SK-N-SH (cell line): ENCODE measurements at regions not wholly inside any gene's neighbourhood (a gene's known extent, or its start where the extent isn't known, plus 50 kb on each side); places are given as distances from the start of the nearest gene placed in this dataset.
A peak's percentile ranks its signal among the peaks of the same experiment; 100 is the strongest.

Experiments used
- CTCF ChIA-PET: fragments of 300-600, 350-600 bp; formaldehyde crosslinking; extraction: SDS; loops from one replicate; lab custom pipeline; 2021; lab: Yijun Ruan, JAX
- POLR2A ChIA-PET: fragments of 350-600 bp; sonication (Branson Sonifier 250); formaldehyde crosslinking; extraction: SDS; loops from one replicate; lab custom pipeline; 2020; ENCODE audit warnings: antibody characterized with exemption, inconsistent platforms; lab: Yijun Ruan, JAX
- DNase-seq: peaks from one replicate; pipeline ENCODE4 v3.0.0; 2012
- H2AFZ ChIP-seq: fragments of 200-600 bp; sonication (generic); 2 replicates; pipeline ENCODE4 v1.8.1; 2016; ENCODE audit warnings: antibody characterized with exemption, mild to moderate bottlenecking, low read depth
- H3F3A ChIP-seq: fragments of 200-600 bp; sonication (generic); replicated peaks from 2 replicates; pipeline ENCODE3; 2016; ENCODE audit warnings: antibody characterized with exemption, mild to moderate bottlenecking; ENCODE audit not compliant: insufficient read depth
- H3K27ac ChIP-seq, 2 experiments: fragments of 200-500 bp in 1 of 2; fragments of 200-600 bp in 1 of 2; sonication (Bioruptor generic) in 1 of 2; sonication (generic), shearing (Covaris generic) in 1 of 2; 2 replicates each; pipeline versions ENCODE4 v1.5.1 to v1.6.1; 2014 to 2016; ENCODE audit warnings: low read depth in 2 of 2, inconsistent platforms in 1 of 2, low read length in 1 of 2, mild to moderate bottlenecking in 1 of 2, mixed read lengths in 1 of 2
- H3K27me3 ChIP-seq: fragments of 200-600 bp; sonication (generic), shearing (Covaris generic); 2 replicates; pipeline ENCODE4 v1.6.1; 2016; ENCODE audit warnings: mixed run types; ENCODE audit not compliant: insufficient read depth
- H3K36me3 ChIP-seq, 2 experiments: fragments of 200-500 bp in 1 of 2; fragments of 200-600 bp in 1 of 2; sonication (Bioruptor generic) in 1 of 2; sonication (generic) in 1 of 2; replicated peaks in 1 of 2; 2 replicates each; pipeline versions ENCODE3 to v1.5.1; 2014 to 2016; ENCODE audit warnings: low read length in 1 of 2, mild to moderate bottlenecking in 1 of 2; ENCODE audit not compliant: insufficient read depth in 2 of 2, control insufficient read depth in 1 of 2
- H3K4me1 ChIP-seq, 2 experiments: fragments of 200-500 bp in 1 of 2; fragments of 200-600 bp in 1 of 2; sonication (Bioruptor generic) in 1 of 2; sonication (generic), shearing (Covaris generic) in 1 of 2; 2 replicates each; pipeline versions ENCODE4 v1.5.1 to v1.6.1; 2014 to 2016; ENCODE audit warnings: low read depth in 1 of 2, low read length in 1 of 2, mixed run types in 1 of 2; ENCODE audit not compliant: insufficient read depth in 2 of 2, control insufficient read depth in 1 of 2
- H3K4me2 ChIP-seq: fragments of 200-600 bp; sonication (generic), shearing (Covaris generic); 2 replicates; pipeline ENCODE4 v1.6.1; 2017; ENCODE audit warnings: mixed run types
- H3K4me3 ChIP-seq, 2 experiments: fragments of 200-500 bp in 1 of 2; fragments of 200-600 bp in 1 of 2; sonication (Bioruptor generic) in 1 of 2; sonication (generic), shearing (Covaris generic) in 1 of 2; 2 replicates each; pipeline versions ENCODE4 v1.5.1 to v1.8.1; 2014 to 2016; ENCODE audit warnings: low read depth in 2 of 2, inconsistent platforms in 1 of 2, low read length in 1 of 2, mild to moderate bottlenecking in 1 of 2, mixed read lengths in 1 of 2, moderate library complexity in 1 of 2
- H3K79me2 ChIP-seq: fragments of 200-600 bp; sonication (generic); 2 replicates; pipeline ENCODE4 v1.8.1; 2017; ENCODE audit warnings: mild to moderate bottlenecking; ENCODE audit not compliant: insufficient read depth
- H3K9ac ChIP-seq: fragments of 200-600 bp; sonication (generic); 2 replicates; pipeline ENCODE4 v1.6.1; 2017; ENCODE audit warnings: mixed run types
- H3K9me2 ChIP-seq: fragments of 200-600 bp; sonication (generic); 2 replicates; pipeline ENCODE4 v1.6.1; 2017; ENCODE audit warnings: mixed run types
- H3K9me3 ChIP-seq: fragments of 200-600 bp; sonication (generic); 2 replicates; pipeline ENCODE4 v1.6.1; 2017; ENCODE audit warnings: mixed run types, mild to moderate bottlenecking, moderate library complexity
- H4K20me1 ChIP-seq: fragments of 200-600 bp; sonication (generic); 2 replicates; pipeline ENCODE4 v1.6.1; 2017; ENCODE audit warnings: mild to moderate bottlenecking, mixed run types; ENCODE audit not compliant: insufficient read depth
- CHD2 ChIP-seq: fragments of 150-350 bp; IDR thresholded peaks from 2 replicates; pipeline ENCODE4 v1.6.1; 2018; ENCODE audit warnings: low read length; ENCODE audit not compliant: partially characterized antibody
- EZH2phosphoT487 ChIP-seq: fragments of 200-600 bp; sonication (generic); IDR thresholded peaks from 2 replicates; pipeline ENCODE4 v1.6.1; 2017; ENCODE audit warnings: low read depth, mixed run types, mild to moderate bottlenecking, antibody characterized with exemption, moderate library complexity, borderline replicate concordance
- FOSL2 ChIP-seq: IDR thresholded peaks from 2 replicates; pipeline ENCODE4 v1.4.0; 2012; ENCODE audit warnings: low read depth, mild to moderate bottlenecking, moderate library complexity, borderline replicate concordance
- FOXJ3 ChIP-seq: sonication (generic); formaldehyde crosslinking; IDR thresholded peaks from 2 replicates; pipeline ENCODE4 v1.5.1; 2020; ENCODE audit warnings: mild to moderate bottlenecking, missing genetic modification reagents
- FOXM1 ChIP-seq: IDR thresholded peaks from 2 replicates; pipeline ENCODE4 v1.4.0; 2012; ENCODE audit warnings: low read depth, mild to moderate bottlenecking
- GABPA ChIP-seq: IDR thresholded peaks from 2 replicates; pipeline ENCODE4 v1.4.0; 2012; ENCODE audit warnings: low read depth, mild to moderate bottlenecking
- GATA2 ChIP-seq: sonication (generic); formaldehyde crosslinking; IDR thresholded peaks from 2 replicates; pipeline ENCODE4 v1.5.0; 2020; ENCODE audit warnings: mild to moderate bottlenecking, missing genetic modification reagents
- IRF3 ChIP-seq: fragments of 150-350 bp; IDR thresholded peaks from 2 replicates; pipeline ENCODE4 v1.6.1; 2016; ENCODE audit warnings: mild to moderate bottlenecking, low read depth, low read length
- MAX ChIP-seq: IDR thresholded peaks from 2 replicates; pipeline ENCODE4 v1.4.0; 2012; ENCODE audit warnings: low read depth
- MEF2A ChIP-seq: IDR thresholded peaks from 2 replicates; pipeline ENCODE4 v1.4.0; 2012; ENCODE audit warnings: low read depth, borderline replicate concordance
- MXI1 ChIP-seq: IDR thresholded peaks from 2 replicates; pipeline ENCODE4 v1.6.1; 2012; ENCODE audit warnings: mild to moderate bottlenecking, low read depth, low read length, improper control_type of control experiment
- NFIC ChIP-seq: IDR thresholded peaks from 2 replicates; pipeline ENCODE4 v1.4.0; 2012; ENCODE audit warnings: borderline replicate concordance
- NRF1 ChIP-seq: IDR thresholded peaks from 2 replicates; pipeline ENCODE4 v1.6.1; 2012; ENCODE audit warnings: low read depth, mild to moderate bottlenecking, low read length
- POLR2AphosphoS5 ChIP-seq: IDR thresholded peaks from 2 replicates; pipeline ENCODE4 v1.6.1; 2012; ENCODE audit warnings: low read depth, low read length
- RAD21 ChIP-seq: IDR thresholded peaks from 2 replicates; pipeline ENCODE4 v1.6.1; 2012; ENCODE audit warnings: mild to moderate bottlenecking, low read length
- RFX5 ChIP-seq: IDR thresholded peaks from 2 replicates; pipeline ENCODE4 v1.6.1; 2012; ENCODE audit warnings: mild to moderate bottlenecking, improper control_type of control experiment, low read length
- SIN3A ChIP-seq: IDR thresholded peaks from 2 replicates; pipeline ENCODE4 v1.6.1; 2012; ENCODE audit warnings: low read depth, mild to moderate bottlenecking, low read length, moderate library complexity, borderline replicate concordance
- TAF1 ChIP-seq: IDR thresholded peaks from 2 replicates; pipeline ENCODE4 v1.6.1; 2012; ENCODE audit warnings: low read depth, mild to moderate bottlenecking, low read length, moderate library complexity, borderline replicate concordance
- TCF12 ChIP-seq: IDR thresholded peaks from 2 replicates; pipeline ENCODE4 v1.4.0; 2012
- TEAD4 ChIP-seq: IDR thresholded peaks from 2 replicates; pipeline ENCODE4 v1.4.0; 2012; ENCODE audit warnings: mild to moderate bottlenecking, borderline replicate concordance; ENCODE audit not compliant: insufficient read depth
- USF2 ChIP-seq: fragments of 150-350 bp; IDR thresholded peaks from 2 replicates; pipeline ENCODE4 v1.6.1; 2017; ENCODE audit warnings: antibody characterized with exemption, low read length, low read depth, borderline replicate concordance
- YY1 ChIP-seq: IDR thresholded peaks from 2 replicates; pipeline ENCODE4 v1.4.0; 2012; ENCODE audit warnings: low read depth, mild to moderate bottlenecking
- WGBS: methylation state at CpG from one replicate; pipeline ENCODE4 v1.1.6; 2017; ENCODE audit warnings: low lambda C conversion rate; 5-methylcytosine and 5-hydroxymethylcytosine counted together

- peaks cover 8% of the 10 kb centered on the region for H3F3A ChIP-seq
- H3K27me3 ChIP-seq = no peaks in the 10 kb centered on the region
- no peaks in the 10 kb centered on the region for H4K20me1 ChIP-seq
- no peak for TF ChIP-seq MAX
- TF ChIP-seq MXI1 = no peak
- TF ChIP-seq TCF12 = no peak
- TF ChIP-seq FOXM1 = no peak
- no peak for TF ChIP-seq YY1
- no peak for TF ChIP-seq CHD2
- TF ChIP-seq TAF1 = no peak
- no peak for TF ChIP-seq FOSL2
- no peak for TF ChIP-seq RAD21
- no peak for TF ChIP-seq POLR2AphosphoS5
- no peak for TF ChIP-seq RFX5
- no peak for TF ChIP-seq SIN3A
- TF ChIP-seq GABPA = no peak
- TF ChIP-seq EZH2phosphoT487 = no peak
- TF ChIP-seq NFIC = no peak
- no peak for TF ChIP-seq NRF1
- TF ChIP-seq USF2 = no peak
- H3K36me3 ChIP-seq = no peaks in the 10 kb centered on the region
- H3K4me3 ChIP-seq = no peak overlapping the region
- H3K79me2 ChIP-seq = no peaks in the 10 kb centered on the region
- ChIA-PET POLR2A (no interaction called here), CTCF (interaction anchor here (0.7 to 1.9 kb wide), 5 partner anchors 9 to 1291 kb away, joined by 3 to 6 read pairs (median 4); no protein-coding TSS in a partner anchor)
- no peak overlapping the region for H3K4me2 ChIP-seq
- no peak overlapping the region for H2AFZ ChIP-seq
- DNase-seq = no peak
- H3K4me1 ChIP-seq = peaks cover 0 to 7% of the 10 kb centered on the region in 2 experiments; a peak in 1 of 4 replicates
- no peak overlapping the region for H3K27ac ChIP-seq
- no peaks in the 10 kb centered on the region for H3K9me3 ChIP-seq
- no peaks in the 10 kb centered on the region for H3K9me2 ChIP-seq
- no peak overlapping the region for H3K9ac ChIP-seq
- WGBS = 82% methylated on average over 3 of the region's 3 CpGs
These were observed 373.3 kb upstream of the RBMS3 start for GRCh38 chr3:28907616-28908015.

- Histone ChIP-seq H3K4me2 (peak overlapping the region; percentile 36), H3K9me2 (no peaks in the 10 kb centered on the region), H3F3A (peaks cover 10% of the 10 kb centered on the region), H3K36me3 (no peaks in the 10 kb centered on the region), H3K27me3 (no peaks in the 10 kb centered on the region), H4K20me1 (no peaks in the 10 kb centered on the region), H3K4me3 (peak overlapping the region in 1 of 2 experiments; percentile 34; a peak in 2 of 4 replicates), H3K9ac (0 out of 2 replicates have a peak overlapping the region, but pooled peaks have one; percentile 10), H3K27ac (peak overlapping the region in 1 of 2 experiments; percentile 65; a peak in 2 of 4 replicates), H3K79me2 (no peaks in the 10 kb centered on the region), H3K9me3 (no peaks in the 10 kb centered on the region), H2AFZ (peak overlapping the region; percentile 64), H3K4me1 (peaks cover 10 to 11% of the 10 kb centered on the region in 2 experiments)
- ChIA-PET POLR2A (no interaction called here), CTCF (interaction anchor here (0.8 to 1.1 kb wide), 2 partner anchors 225 to 1130 kb away, joined by 3 read pairs; no protein-coding TSS in a partner anchor)
- WGBS = 37% methylated on average over 6 of the region's 6 CpGs
- DNase-seq = no peak
- TF ChIP-seq YY1 = no peak
- TF ChIP-seq EZH2phosphoT487 = no peak
- TF ChIP-seq GATA2 (CRISPR knock-in tag) = no peak
- TF ChIP-seq NFIC = peak; percentile 73
- TF ChIP-seq USF2 = no peak
- peak; percentile 34; the same call in 1 of the 2 replicates for TF ChIP-seq POLR2AphosphoS5
- peak; percentile 34; the same call in 1 of the 2 replicates for TF ChIP-seq FOSL2
- TF ChIP-seq CHD2 = no peak
- TF ChIP-seq TEAD4 = peak; percentile 47; the same call in 1 of the 2 replicates
- no peak for TF ChIP-seq MEF2A
- TF ChIP-seq MXI1 = no peak
- peak; percentile 83 for TF ChIP-seq TCF12
- no peak for TF ChIP-seq RAD21
- TF ChIP-seq FOXJ3 (CRISPR knock-in tag) = no peak
- TF ChIP-seq IRF3 = no peak
These were observed 368.6 kb upstream of the RBMS3 start for GRCh38 chr3:28912120-28912885.
